C4-2B (cell line): ENCODE measurements at regions not wholly inside any gene's neighbourhood (a gene's known extent, or its start where the extent isn't known, plus 50 kb on each side); places are given as distances from the start of the nearest gene placed in this dataset.

Source experiments
- H3K27ac ChIP-seq: fragments of 450-650 bp; 2 replicates; pipeline ENCODE4 v1.5.1; 2017
- CTCF ChIP-seq: fragments of 450-650 bp; conservative IDR thresholded peaks from 2 replicates; pipeline ENCODE4 v1.5.1; 2017; ENCODE audit warnings: mild to moderate bottlenecking
- ZFX ChIP-seq: fragments of 450-650 bp; IDR thresholded peaks from 2 replicates; pipeline ENCODE4 v1.6.1; 2017

GRCh38 chr17:45679426-45679825 lies 104.7 kb upstream of the CRHR1 start:
- TF ChIP-seq CTCF (no peak), ZFX (no peak)
- no peak overlapping the region for H3K27ac ChIP-seq

GRCh38 chr17:45680360-45680759 lies 103.8 kb upstream of the CRHR1 start:
- TF ChIP-seq ZFX (no peak), CTCF (no peak)
- H3K27ac ChIP-seq, result no peak overlapping the region

GRCh38 chr17:45681706-45682105 lies 102.4 kb upstream of the CRHR1 start:
- TF ChIP-seq CTCF (no peak), ZFX (no peak)
- no peak overlapping the region for H3K27ac ChIP-seq

- TF ChIP-seq ZFX (no peak), CTCF (no peak)
Measured at GRCh38 chr17:45686250-45686649, 97.9 kb upstream of the CRHR1 start.

GRCh38 chr17:45687594-45687993 lies 96.5 kb upstream of the CRHR1 start:
- H3K27ac ChIP-seq, result no peak overlapping the region
- TF ChIP-seq ZFX, result no peak

More at GRCh38 chr17:45686250-45686649, 97.9 kb upstream of the CRHR1 start:
- no peak overlapping the region for H3K27ac ChIP-seq

GRCh38 chr17:45688353-45688752 lies 95.8 kb upstream of the CRHR1 start:
- no peak overlapping the region for H3K27ac ChIP-seq
- TF ChIP-seq CTCF (no peak), ZFX (no peak)

GRCh38 chr17:45688820-45689219 lies 95.3 kb upstream of the CRHR1 start:
- no peak overlapping the region for H3K27ac ChIP-seq
- TF ChIP-seq CTCF (no peak), ZFX (no peak)

GRCh38 chr17:45689451-45689850 lies 94.7 kb upstream of the CRHR1 start:
- no peak overlapping the region for H3K27ac ChIP-seq
- no peak for TF ChIP-seq ZFX
- no peak for TF ChIP-seq CTCF
